GM19324 (cell line): ENCODE measurements at regions not wholly inside any gene's neighbourhood (a gene's known extent, or its start where the extent isn't known, plus 50 kb on each side); places are given as distances from the start of the nearest gene placed in this dataset.
"Not testable (repeated sequence)": the region's sequence is repeated elsewhere in the genome, so short reads cannot be mapped to it uniquely, and the experiment has no call there.

Source experiments
- ATAC-seq: cut with Tn5 transposase; IDR thresholded peaks from one replicate; pipeline ENCODE4 v1.9.1; 2021; ENCODE audit warnings: mild to moderate bottlenecking, moderate library complexity; ENCODE audit not compliant: unreplicated experiment, low FRiP score

DNA sequence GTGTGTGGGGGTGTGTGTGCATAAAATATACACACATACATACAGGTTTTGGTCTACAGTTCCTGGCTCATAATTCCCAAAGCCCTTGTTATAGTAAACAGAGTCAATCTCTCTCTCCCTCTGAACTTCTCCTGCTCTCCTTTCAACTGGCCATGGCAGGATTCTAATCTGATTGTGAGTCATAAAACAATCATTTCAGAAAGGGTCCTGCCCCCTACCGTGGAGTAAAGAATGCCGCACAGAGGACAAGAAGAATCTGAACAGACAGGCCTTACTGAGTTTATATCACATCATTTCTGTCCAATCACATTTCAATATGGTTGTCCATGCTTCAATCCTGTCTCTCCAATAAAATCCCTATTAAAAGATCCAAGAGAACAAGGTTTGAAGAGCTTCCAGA, 416.9 kb downstream of the FRK start:
- no peak for ATAC-seq

DNA sequence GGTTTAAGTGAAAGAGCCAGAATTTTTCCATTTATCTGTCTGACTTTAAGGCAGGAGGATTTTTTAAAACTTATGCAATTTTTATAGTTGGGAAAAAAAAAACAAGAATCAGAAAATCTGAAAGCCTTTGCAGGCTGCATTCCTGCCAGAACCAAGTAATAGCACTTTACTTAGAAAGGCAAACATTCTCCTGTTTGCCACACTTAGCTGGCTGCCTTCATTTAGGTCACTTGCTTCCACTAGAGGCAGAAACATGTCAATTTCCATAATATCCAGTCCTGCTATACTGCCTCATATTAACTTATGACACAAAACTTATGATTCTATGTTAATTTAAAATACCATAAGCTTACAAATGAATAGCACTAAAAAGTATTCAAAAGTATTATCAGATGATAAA, 425.8 kb downstream of the FRK start:
- no peak for ATAC-seq

GRCh38 chr6:115634131-115634530, 426.6 kb downstream of the FRK start:
- ATAC-seq: no peak

GRCh38 chr6:115631028-115631427, 429.7 kb downstream of the FRK start:
- no peak for ATAC-seq

DNA sequence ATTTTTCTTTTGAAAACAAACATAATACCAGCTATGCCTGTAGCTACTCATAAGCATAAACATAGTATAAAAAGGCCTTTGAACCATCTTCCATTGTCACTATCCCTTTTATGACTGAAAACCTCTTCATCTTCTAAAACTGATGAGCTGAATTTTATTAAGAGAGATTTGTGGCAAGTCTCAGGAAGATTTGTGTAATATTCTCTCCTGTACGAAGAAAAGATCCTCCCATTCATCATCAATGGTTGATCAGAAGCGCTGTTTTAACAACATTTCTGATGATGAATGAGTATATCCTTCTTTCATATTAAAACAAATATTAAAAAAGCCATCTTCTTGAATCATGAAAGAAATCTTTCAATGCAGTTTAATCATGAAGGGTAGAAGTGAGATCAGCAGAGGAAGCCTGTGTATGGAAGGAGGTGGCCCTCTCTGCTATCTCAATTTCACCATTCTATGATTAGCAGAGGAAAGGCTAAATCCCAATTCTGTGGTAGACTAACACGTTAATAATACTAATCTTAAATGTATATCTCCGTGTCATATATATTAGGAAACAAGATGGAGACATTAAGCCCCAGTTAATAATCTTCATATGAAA, 430.2 kb downstream of the FRK start:
- no peak for ATAC-seq

GRCh38 chr6:115629415-115629814, 431.3 kb downstream of the FRK start:
- no peak for ATAC-seq

- ATAC-seq: no peak
Measured at GRCh38 chr6:115618256-115618655, 442.4 kb downstream of the FRK start.

GRCh38 chr6:115617031-115617430, 443.7 kb downstream of the FRK start:
- no peak for ATAC-seq

DNA sequence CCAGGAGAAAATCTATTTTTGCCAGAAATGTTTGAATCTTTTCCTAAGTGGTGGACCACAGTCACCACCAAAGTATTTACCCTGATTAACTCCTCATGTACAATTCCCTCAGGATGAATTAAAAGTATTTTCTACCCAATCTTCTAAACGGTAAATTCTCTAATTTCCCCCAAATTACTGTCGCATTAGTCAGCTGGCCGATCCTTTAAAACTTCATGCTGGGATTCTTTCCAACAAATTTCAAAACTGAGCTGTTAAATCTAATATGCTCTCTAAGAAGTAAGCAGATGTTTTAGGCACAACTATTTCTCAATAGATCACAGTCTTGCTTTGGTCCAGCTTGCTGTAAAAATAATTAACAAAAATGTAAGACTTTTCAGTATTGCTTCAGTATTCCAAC, 447.2 kb downstream of the FRK start:
- no peak for ATAC-seq

DNA sequence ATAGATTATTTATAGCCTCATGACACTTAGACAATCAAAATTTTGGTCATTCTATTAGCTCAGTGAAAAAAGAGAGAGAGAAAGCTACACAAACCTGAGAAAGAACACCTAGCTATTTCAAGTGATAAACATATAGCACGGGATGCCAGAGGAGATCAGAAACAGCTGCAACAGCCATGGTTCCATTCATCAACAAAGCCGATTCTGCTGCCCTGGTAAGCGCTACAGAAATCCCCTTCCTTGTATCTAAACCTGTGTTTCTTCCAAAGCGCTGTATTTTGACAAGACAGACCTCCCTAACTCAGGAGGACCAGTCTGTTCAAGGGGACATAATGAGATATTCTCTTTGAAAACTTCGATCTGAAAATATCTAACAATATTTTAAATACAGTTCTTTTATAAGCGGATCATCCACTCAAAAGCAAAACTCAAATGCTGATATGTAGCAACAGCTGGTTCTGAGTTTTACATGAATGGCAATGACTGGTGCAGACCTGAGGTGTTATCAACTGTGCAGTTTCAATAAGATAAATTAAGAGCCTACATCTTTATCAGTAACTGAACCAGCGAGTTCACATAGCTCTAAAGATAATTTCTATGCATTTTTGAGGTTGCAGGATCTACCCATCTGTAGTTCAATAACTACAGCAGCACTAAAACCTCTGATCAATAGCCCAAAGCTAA, 447.8 kb downstream of the FRK start:
- ATAC-seq: no peak

DNA sequence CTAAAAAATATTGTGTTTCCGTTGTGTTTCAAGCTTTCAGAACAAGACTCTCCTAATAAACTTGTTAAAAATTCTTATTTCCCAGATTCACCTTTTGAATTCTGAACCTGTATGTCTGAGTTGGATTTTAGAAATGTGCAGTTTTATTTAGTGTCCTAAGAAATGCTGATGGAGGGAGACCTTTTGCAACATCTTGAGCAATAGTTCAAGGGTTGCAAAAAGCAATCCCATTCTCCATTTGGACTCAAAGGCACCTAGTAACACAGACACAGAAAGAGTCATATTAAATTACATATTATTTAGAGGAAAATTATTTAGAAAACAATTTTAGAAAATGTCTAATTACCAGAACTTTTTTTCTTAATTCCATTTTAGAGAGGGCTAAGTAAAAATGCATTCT, 448.5 kb downstream of the FRK start:
- no peak for ATAC-seq

GRCh38 chr6:115610696-115611095, 450.0 kb downstream of the FRK start:
- no peak for ATAC-seq

DNA sequence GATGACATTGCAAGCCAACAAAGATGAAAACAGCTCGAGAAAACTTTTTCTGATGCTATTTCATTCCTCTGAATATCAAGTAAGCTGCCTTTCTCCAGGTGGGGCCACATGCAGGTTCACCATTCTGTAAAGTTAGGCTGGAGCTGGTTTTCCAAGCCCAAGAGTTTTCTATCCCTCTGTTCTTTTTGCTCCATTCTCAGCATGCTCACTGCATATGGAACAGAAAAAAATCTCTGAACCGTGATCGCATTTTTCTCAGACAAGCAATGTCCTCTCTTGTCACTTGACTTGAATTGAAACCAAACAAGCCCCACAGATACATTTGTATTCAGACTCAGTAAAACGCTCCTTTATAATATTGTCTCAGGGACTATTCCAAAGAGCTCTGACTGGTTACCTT, 451.6 kb downstream of the FRK start:
- ATAC-seq: no peak

DNA sequence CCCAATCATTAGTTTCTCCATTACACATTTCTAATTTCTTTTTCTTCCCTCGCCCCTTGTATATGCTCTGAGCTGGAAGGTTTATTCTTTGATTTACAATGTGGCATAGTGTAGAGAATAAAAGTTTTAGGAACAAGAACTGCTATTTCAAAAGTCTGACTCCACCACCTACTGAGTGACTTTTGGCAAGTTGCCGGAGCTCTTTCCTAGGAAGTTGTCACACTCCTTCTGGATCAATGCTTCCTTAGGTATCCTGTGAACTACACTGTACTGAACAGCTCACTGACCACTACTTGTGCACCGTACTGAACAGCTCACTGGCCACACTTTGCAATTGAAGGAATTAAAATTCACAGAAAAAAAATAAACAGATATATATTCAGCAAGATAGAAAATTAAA, 458.2 kb downstream of the FRK start:
- no peak for ATAC-seq

GRCh38 chr6:115601509-115601908, 459.2 kb downstream of the FRK start:
- ATAC-seq: no peak

GRCh38 chr6:115601064-115601463, 459.6 kb downstream of the FRK start:
- ATAC-seq: no peak

- ATAC-seq: no peak
Measured at GRCh38 chr6:115594891-115595290, 465.8 kb downstream of the FRK start.

DNA sequence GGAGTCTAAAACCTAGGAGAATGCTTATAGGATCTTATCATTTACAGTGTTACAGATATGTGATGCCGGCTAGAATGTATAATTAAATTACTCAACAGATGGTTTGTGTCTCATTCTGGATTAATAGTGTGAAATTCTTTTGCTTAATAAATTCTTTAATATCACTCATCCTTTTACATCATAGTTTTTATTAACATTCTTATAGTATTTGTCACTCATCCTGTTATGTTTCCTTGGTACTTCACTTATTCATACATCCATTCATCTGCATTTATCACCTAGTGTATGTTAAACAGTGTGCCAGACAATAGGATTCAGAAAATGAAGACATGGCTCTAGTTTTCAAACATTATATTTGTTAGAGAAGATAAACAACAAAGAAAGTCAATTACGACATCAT, 468.7 kb downstream of the FRK start:
- no peak for ATAC-seq

GRCh38 chr6:115589072-115589471, 471.6 kb downstream of the FRK start:
- not testable (repeated sequence) for ATAC-seq

DNA sequence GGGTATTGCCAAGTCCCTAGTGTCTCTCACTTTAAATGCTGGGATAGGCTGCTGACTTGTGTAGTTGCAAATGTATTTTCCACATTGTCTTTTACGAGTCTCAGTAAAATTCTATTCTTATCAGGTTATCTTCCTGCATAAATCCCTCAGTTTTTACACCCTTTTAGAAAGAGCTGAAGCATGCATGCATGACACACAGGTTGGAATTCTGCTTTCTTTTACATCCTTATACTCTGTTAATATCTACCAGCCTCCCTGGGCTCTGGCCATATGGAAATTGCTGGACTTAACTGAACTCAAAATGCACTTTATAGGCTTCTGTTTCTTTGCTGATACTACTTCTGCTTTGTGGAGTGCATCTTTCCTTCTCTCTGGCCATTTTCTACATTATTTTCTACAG, 477.4 kb downstream of the FRK start:
- no peak for ATAC-seq

GRCh38 chr6:115582386-115582785, 478.3 kb downstream of the FRK start:
- no peak for ATAC-seq

DNA sequence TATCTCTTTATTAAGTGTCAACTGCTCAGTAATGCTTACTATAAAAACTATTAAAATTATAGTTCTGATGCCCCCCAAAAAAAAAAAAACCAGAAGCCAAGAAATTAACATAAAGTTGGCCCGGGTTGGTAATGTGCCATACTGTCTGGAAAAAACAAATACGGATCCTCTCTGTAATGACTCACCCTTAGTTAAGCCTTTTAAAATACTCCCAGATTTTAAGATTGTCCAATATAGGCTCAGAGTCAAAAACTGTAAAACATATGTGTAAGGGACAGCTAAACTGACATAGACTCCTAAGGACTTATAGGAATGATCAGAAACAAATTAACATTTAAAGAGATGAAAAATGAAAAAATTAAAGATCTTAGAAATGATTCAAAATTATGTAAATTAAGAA, 481.1 kb downstream of the FRK start:
- not testable (repeated sequence) for ATAC-seq

- ATAC-seq: no peak
Measured at GRCh38 chr6:115577270-115577669, 483.4 kb downstream of the FRK start.
